ENCODE measurements at regions not wholly inside any gene's neighbourhood (a gene's known extent, or its start where the extent isn't known, plus 50 kb on each side); places are given as distances from the start of the nearest gene placed in this dataset.

DNA sequence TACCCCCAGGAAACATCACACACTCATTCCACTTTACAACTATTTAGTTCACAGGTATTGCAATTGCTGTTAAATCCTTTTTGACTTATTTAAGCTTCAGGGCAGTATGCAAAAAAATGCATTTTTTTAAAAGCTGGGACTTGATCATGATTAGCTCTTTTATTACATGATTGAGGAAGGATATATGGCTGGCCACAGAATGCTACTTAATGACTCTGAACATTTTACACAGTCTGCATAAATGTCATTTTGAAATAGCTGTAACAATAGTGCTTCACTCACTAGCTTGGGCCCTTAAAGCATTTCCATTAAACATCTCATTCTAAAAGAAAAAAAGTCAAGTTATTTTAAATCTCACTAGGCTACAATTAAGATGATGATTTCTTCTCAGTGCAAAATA lies 429.7 kb downstream of the FRK start:
- H3K4me3 ChIP-seq: no peak overlapping the region
- no peaks in the 10 kb centered on the region for H3K27me3 ChIP-seq
- H3K36me3 ChIP-seq: no peaks in the 10 kb centered on the region
- DNase-seq: no peak
- TF ChIP-seq CTCF (IDR thresholded peaks at IDR 0.05): no peak
- H3K27ac ChIP-seq: no peak overlapping the region
- H3K9me3 ChIP-seq: no peaks in the 10 kb centered on the region
- no peaks in the 10 kb centered on the region for H3K4me1 ChIP-seq
- intact Hi-C loops (cut with DNase I; ENCODE audit: low total_unique reads): no loop called here

- Histone ChIP-seq H3K27me3 (no peaks in the 10 kb centered on the region), H3K4me3 (no peak overlapping the region), H3K9me3 (no peaks in the 10 kb centered on the region), H3K27ac (no peak overlapping the region), H3K4me1 (no peaks in the 10 kb centered on the region), H3K36me3 (no peaks in the 10 kb centered on the region)
- no peak for TF ChIP-seq CTCF (IDR thresholded peaks at IDR 0.05)
- intact Hi-C loops (cut with DNase I; ENCODE audit: low total_unique reads): no loop called here
- DNase-seq: no peak
Measured at GRCh38 chr6:115630424-115631024, 430.2 kb downstream of the FRK start.

DNA sequence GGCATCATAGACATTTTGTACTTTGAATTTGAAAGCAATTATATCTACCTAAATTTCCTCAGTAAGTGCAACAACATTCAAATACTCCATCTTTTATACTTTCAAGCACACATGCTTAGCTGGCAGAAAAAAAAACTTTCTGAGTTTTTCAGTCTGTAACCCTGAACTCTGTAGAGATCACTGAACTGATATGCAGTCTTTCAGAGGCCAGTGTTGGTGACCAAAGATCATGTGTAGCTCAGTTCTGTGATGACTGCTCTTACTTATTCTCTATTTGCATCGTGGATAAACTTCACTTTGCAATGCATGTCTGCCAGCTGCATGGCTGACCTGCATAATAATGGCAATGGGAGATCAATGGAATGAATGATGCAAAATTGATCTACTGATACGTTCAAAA lies 431.3 kb downstream of the FRK start:
- TF ChIP-seq CTCF (IDR thresholded peaks at IDR 0.05): no peak

DNA sequence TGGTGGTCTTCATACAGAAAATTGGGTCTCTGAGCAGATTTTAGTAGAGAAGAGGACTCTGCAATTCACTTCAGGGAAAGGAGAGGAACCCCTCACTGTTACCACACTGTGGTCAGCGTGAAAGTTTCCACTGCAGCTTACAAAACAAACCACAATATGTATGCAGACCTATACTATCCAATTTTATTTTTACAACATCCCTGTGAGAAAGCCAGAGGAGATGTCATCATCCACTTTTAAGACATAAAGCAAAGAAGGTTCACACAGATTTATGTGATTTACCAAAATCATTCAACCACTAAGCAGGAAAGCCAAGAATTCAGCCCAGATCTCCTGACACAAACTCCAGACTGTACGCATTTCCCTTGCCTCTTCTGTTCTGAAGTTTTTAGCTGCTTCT lies 442.4 kb downstream of the FRK start:
- intact Hi-C loops (cut with DNase I; ENCODE audit: low total_unique reads): no loop called here
- Histone ChIP-seq H3K4me3 (no peak overlapping the region), H3K9me3 (no peaks in the 10 kb centered on the region), H3K27ac (no peak overlapping the region), H3K4me1 (peaks cover 0 to 4% (median 0%) of the 10 kb centered on the region in 4 donors), H3K27me3 (no peaks in the 10 kb centered on the region), H3K36me3 (no peaks in the 10 kb centered on the region)
- no peak for TF ChIP-seq CTCF (IDR thresholded peaks at IDR 0.05)
- DNase-seq: no peak

More for the DNA sequence above, 431.3 kb downstream of the FRK start:
- no peak overlapping the region for H3K4me3 ChIP-seq
- no peaks in the 10 kb centered on the region for H3K4me1 ChIP-seq
- no peaks in the 10 kb centered on the region for H3K27me3 ChIP-seq
- no peaks in the 10 kb centered on the region for H3K36me3 ChIP-seq
- no peak overlapping the region for H3K27ac ChIP-seq
- no peaks in the 10 kb centered on the region for H3K9me3 ChIP-seq
- intact Hi-C loops (cut with DNase I; ENCODE audit: low total_unique reads): no loop called here
- no peak for DNase-seq

GRCh38 chr6:115617031-115617430 lies 443.7 kb downstream of the FRK start:
- Histone ChIP-seq H3K36me3 (no peaks in the 10 kb centered on the region), H3K4me3 (no peak overlapping the region), H3K9me3 (no peaks in the 10 kb centered on the region), H3K27ac (no peak overlapping the region), H3K27me3 (no peaks in the 10 kb centered on the region), H3K4me1 (peaks cover 0 to 7% (median 0%) of the 10 kb centered on the region in 4 donors)
- no peak for DNase-seq
- intact Hi-C loops (cut with DNase I; ENCODE audit: low total_unique reads): no loop called here
- no peak for TF ChIP-seq CTCF (IDR thresholded peaks at IDR 0.05)

GRCh38 chr6:115613488-115613887 lies 447.2 kb downstream of the FRK start:
- Histone ChIP-seq H3K36me3 (no peaks in the 10 kb centered on the region), H3K27me3 (no peaks in the 10 kb centered on the region), H3K4me3 (no peak overlapping the region), H3K9me3 (no peaks in the 10 kb centered on the region), H3K4me1 (peaks cover 0 to 7% (median 0%) of the 10 kb centered on the region in 4 donors), H3K27ac (no peak overlapping the region)
- no peak for TF ChIP-seq CTCF (IDR thresholded peaks at IDR 0.05)
- intact Hi-C loops (cut with DNase I; ENCODE audit: low total_unique reads): no loop called here
- no peak for DNase-seq
